ENCODE measurements at regions not wholly inside any gene's neighbourhood (a gene's known extent, or its start where the extent isn't known, plus 50 kb on each side); places are given as distances from the start of the nearest gene placed in this dataset.

DNA sequence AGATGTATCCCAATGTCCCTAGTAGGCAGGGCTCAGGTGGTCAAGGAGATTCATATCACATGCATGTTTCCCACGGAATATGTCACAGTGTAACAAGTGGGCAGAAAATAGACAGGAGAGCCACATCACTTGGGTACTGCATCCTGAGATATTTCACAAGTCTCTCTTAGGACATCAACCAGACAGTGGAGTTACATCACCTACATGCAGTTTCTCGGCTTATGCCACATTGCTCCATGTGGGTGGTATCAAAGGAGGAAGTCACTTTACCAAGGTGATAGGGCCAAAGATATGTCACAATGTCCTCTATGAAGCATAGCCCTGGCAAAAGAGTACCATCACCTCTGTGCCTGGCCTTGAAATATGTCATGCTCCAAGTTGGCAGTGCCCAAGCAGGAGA is 1056.7 kb upstream of the AMELY start:
- no peak for DNase-seq

DNA sequence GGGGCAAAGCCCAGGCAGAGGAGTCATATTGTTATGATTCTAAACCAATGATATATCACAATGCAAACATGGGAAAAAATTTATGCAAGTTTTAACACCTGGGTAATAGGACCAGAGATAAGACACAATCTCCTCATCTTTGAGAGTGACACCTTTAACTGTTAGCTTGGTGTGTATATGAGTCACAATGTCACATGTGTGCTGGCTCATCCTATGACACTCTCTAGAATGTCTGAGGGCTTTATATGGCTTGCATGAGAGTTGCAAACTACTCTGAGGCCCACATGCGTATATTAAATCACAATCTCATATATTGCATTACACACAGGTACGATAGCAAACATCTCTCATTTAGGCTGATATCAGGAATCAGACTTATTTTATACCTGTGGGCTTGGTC is 1055.4 kb upstream of the AMELY start:
- DNase-seq, result no peak

GRCh38 chrY:7963393-7963792 is 1051.8 kb upstream of the AMELY start:
- no peak for DNase-seq

DNA sequence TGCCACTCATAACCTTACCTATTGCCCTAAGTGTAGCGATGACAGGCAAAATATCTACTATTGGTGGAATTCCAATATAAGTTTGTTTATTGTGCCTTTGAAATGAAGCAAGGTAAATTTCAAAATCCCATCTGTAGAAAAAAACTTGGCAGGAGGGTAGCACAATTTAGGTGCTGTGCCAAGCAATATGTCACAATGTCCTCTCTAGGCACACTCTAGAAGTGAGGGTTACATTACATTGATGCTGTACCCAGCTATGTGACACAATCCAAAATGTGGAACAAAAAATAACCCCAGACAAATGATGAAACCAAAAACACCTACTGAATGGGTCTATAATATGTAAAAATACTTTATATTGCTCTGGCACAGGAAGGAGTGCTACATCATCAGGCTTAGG is 1050.8 kb upstream of the AMELY start:
- DNase-seq, result no peak

- DNase-seq, result no peak
Measured at GRCh38 chrY:7961811-7962210, 1050.3 kb upstream of the AMELY start.

DNA sequence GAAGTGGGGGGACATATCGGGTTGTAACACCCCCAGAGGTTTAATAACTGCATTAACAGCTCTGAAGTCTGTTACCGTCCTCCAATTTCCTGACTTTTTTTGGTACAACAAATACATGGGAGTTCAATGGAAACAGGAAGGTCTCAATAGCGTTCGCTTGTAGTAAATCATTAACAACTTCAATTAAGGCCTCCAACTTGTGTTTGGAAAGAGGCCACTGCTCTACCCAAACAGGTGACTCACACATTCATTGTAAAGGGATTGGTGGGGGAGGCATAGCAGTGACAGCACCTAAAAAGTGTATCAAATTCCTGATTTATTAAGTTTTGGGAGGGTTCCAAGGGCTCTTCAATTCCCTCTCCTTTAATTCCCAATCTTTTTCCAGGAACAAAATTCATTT is 1046.2 kb upstream of the AMELY start:
- no peak for DNase-seq

- DNase-seq, result no peak
Measured at GRCh38 chrY:7951187-7951852, 1039.8 kb upstream of the AMELY start.

DNA sequence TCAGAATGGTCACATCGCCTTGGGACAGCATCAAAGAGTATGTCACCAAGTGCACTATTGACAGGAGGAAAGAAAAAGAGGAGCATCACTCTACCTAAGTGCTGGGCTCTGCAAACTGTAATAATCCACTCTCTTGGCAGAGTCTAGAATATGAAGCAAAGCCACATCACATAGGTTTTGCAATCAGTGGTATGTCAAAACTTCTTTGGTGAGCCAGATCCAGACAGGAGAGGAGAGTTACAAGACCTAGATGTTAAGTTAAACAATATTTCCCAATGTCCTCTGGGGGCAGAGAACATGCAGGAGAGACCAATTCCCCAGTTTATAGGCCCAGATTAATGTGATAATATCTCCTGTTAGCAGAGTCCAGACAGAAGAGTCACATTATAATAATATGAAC is 1032.6 kb upstream of the AMELY start:
- no peak for DNase-seq

- no peak for DNase-seq
Measured at GRCh38 chrY:7942711-7943110, 1031.2 kb upstream of the AMELY start.

DNA sequence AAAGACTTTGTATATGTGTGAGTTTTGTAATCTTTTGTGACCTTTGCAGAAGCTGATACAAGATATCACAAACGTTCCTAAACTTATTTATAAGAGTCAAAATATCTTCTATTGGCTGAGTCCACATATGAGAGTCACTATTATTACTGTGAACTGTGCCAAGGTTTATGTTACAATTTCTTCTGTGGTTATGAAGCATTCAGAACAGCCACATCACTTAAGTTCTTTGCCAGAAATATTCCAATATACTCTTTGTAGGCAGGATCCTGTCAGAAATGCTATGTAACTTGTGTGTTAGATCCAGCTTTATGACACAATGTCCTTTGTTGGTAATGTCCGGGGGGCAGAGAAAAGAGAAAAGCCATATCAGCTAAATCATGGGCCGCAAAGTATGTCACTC is 1030.3 kb upstream of the AMELY start:
- no peak for DNase-seq

DNA sequence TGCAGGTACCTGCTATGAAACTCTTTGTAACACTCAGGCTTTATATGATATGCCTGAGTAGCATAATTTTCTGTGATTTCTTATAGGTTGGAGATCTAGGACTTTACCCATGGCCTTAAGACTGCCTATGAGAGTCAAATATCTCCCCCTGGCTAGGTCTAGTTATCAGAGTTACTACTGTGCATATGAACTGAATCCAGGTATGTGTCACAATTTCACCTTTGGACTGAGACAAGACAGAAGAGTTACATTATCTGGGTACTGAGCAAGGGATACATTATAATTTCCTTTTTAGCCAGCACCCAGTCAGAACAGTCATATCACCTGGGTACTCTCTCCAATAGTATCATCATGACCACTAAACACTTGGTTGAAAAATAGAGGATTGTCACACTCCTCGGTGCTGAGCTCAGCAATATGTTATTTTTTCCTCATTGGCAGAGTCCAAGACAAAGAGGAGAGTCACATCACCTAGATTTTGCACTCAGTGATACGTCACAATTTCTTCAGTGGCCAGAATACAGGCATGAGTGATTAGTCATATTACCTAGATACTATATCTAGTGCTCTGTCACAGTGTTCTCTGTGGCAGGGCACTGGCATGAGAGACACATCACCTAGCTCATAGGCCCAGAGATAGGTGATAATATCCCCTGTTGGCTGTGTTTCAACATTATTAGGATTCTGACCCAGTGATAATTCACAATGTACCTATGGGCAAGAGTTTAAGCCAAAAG is 1027.6 kb upstream of the AMELY start:
- DNase-seq, result no peak

DNA sequence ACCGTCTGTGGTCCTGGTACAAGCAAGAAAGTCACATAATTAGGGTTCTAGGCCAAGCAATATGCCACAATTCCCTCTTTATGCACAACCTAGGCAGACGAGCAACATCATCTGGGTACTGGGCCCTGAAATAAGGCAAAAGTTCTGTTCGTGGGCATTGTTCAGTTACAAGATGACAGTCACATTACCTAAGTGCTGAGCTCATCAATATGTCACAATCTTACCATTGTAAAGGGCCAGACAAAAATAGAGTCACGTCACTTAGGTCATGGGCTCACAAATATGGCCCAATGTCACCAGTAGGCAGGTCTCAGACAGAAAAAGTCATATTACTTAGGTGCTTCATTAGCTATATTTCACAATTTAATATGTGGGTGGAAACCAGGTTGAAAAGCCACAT is 1025.3 kb upstream of the AMELY start:
- no peak for DNase-seq

DNA sequence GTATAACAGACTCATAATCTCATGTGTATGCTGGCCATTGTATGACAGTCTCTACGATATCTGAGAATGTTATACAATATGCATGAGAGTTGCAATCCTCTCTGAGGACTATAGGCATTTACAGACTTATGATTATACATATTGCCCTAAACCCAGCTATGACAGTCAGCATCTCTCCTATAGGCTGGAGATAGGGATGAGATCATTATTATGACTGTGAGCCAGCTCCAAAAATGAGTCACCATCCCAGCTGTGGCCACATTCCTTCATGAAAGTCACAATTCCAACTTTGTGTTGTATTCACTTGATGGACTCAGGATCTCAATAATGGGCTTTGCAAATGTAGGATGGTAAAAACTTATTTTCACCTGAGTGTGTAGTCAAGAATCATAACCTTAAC is 1024.5 kb upstream of the AMELY start:
- no peak for DNase-seq

DNA sequence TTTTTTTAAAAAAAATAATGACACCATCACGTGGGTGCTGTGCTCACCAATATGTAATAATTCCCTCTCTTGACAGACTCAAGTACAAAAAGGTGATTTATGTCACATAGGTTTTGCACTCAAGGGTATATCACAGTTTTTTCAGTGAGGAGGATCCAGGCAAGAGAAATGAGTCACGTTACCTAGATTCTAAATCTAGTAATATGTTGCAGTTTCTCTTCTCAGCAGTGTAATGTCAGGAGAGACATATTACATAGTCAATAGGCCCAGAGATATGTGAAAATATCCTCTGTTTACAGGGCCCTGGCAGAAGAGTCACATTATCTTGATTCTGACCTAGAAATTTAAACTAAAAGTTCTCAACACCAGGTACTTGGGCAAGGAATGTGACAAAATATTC is 1024.1 kb upstream of the AMELY start:
- DNase-seq, result no peak

DNA sequence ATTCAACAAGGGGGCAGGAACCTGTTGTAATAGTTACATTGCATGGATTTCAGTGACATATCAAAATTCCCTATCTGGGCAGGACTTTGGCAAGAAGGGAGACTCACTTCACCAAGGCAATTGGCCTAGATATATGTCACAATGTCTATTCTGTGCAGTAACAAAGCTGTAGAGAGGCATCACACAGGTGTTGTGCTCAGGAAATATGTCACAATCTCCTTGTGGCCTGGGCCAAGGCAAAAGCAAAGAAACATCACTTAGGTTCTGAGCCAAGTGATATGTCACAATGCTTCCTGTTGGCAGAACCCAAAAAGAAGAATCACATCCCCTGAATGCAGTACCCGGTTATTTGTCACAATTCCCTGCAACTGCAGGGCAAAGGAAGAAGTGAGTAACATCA is 1020.9 kb upstream of the AMELY start:
- no peak for DNase-seq

DNA sequence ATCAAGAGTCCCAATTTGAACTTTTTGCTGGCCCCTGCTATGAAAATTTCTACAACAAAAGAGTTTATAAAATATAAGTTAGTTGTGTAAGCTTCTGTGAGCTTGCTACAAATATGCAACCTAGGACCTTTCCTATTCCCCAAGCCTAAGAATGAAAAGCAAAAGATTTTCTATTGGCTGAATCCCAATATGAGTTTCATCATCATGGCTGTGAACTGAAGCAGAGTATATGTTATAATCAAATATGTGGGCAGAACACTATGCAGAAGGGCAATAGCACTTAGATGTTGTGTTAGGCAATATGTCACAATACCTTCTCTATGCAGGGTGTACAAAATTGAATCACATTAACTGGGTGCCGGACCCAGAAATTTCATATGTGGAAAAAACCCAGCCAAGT is 1018.3 kb upstream of the AMELY start:
- no peak for DNase-seq

GRCh38 chrY:7924059-7924458 is 1012.5 kb upstream of the AMELY start:
- DNase-seq, result no peak

DNA sequence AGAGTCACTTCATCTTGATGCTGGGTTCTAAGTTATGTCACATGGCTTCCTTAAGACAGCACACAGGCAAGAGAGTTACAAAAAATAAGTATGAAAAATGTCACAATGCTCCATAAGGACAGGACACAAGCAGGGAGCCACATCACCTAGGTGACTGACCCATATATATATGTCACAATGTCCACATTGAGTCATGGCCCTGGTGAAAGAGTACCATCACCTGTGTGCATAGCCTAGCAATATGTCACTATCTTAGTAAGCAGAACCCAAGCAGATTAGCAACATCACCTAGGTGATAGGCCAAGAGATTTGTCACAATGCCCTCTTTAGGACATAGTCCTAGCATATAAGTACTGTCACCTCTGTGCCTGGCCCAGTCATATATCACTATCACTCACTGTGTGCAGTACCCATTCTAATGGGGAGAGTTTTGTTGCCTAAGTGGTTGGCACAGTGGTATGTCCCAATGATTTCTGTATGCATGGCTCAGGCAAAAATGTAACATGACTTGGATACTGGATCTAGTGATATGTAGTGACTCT is 1012.0 kb upstream of the AMELY start:
- no peak for DNase-seq

DNA sequence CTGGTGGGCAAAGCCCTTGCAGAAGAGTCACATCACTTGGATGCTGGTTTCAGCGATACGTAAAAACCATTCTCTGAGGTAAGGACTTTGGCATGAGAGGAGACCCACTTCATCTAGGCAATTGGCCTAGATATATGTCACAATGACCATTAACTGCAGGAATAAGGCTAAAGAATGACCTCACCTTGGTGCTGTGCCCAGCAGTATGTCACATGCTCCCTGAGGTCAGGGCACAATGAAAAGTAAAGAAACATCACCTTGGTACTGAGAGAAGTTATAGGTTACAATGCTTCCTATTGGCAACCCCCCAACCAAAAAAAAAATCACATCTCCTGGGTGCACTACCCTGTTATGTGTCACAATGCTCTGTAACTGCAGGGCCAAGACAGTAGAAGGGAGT is 1008.8 kb upstream of the AMELY start:
- DNase-seq, result no peak

GRCh38 chrY:7888506-7888905 is 977.0 kb upstream of the AMELY start:
- DNase-seq, result no peak

DNA sequence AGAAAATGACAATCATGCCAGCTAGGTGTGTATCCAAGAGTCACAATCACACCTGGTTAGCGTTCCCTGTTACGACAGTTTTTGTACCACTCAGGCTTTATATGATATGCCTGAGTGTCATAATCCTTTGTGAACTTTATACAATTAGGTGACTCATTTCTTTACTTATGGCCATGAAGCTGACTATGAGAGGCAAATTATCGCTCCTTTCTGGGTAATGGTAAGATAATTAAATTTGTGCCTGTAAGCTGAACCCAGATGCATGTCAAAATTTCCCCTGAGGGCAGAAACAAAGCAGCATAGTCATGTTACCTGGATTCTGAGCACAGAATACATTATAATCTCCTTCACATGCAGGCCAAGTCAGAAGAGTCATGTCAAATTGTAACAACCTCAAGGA is 970.1 kb upstream of the AMELY start:
- DNase-seq, result no peak

DNA sequence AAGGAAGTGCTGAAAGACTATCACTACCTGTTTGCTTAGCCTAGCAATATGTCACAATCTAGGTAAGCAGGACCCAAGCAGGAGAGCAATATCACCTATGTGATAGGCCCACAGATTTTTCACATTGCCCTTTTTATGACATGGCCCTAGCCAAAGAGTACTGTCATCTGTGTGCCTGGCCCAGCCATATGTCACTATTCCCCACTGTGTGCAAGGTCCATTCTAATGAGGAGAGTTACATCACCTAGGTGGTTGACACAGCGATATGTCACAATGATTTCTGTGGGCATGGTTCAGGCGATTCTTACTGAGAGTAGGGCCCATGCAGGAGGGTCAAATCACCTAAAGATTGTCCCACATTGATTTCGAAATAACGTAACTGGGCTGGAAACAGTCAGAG is 967.7 kb upstream of the AMELY start:
- DNase-seq, result no peak

- no peak for DNase-seq
Measured at GRCh38 chrY:7878719-7879118, 967.2 kb upstream of the AMELY start.

GRCh38 chrY:7877458-7877857 is 965.9 kb upstream of the AMELY start:
- DNase-seq, result no peak

GRCh38 chrY:7874080-7874479 is 962.5 kb upstream of the AMELY start:
- no peak for DNase-seq

All from CD4-positive, alpha-beta T cell treated with Interleukin-1 beta for 1 hour (primary cell).